Esophagus muscularis mucosa (tissue), 4 donors: ENCODE measurements at regions not wholly inside any gene's neighbourhood (a gene's known extent, or its start where the extent isn't known, plus 50 kb on each side); places are given as distances from the start of the nearest gene placed in this dataset.

ENCODE experiments used
- CTCF ChIP-seq, 3 experiments: fragments of 200-600 bp in 2 of 3; fragments of 450-650 bp in 1 of 3; sonication (generic) in 2 of 3; IDR thresholded peaks; one replicate each; pipeline ENCODE4 v1.5.1; 2017 to 2019; ENCODE audit warnings: antibody characterized with exemption in 3 of 3, mild to moderate bottlenecking in 2 of 3, moderate library complexity in 1 of 3
- EP300 ChIP-seq: sonication (generic); formaldehyde crosslinking; IDR thresholded peaks from one replicate; pipeline ENCODE4 v1.6.1; 2017; ENCODE audit warnings: antibody characterized with exemption
- POLR2A ChIP-seq: fragments of 450-650 bp; IDR thresholded peaks from one replicate; pipeline ENCODE4 v1.6.1; 2017; ENCODE audit warnings: antibody characterized with exemption, moderate library complexity, mild to moderate bottlenecking, low read depth
- POLR2AphosphoS5 ChIP-seq, 2 donors: sonication (generic); formaldehyde crosslinking; IDR thresholded peaks; one replicate each; pipeline ENCODE4 v1.6.1; 2017; ENCODE audit warnings: antibody characterized with exemption in 2 of 2

- no peak for TF ChIP-seq CTCF (IDR thresholded peaks at IDR 0.05)
- no peak for TF ChIP-seq POLR2A
- no peak for TF ChIP-seq POLR2AphosphoS5 (IDR thresholded peaks at IDR 0.05)
- TF ChIP-seq EP300, result no peak
Measured at GRCh38 chr6:153215242-153215641, 84.2 kb upstream of the RGS17 start.
